GM13977 (cell line): ENCODE measurements at regions not wholly inside any gene's neighbourhood (a gene's known extent, or its start where the extent isn't known, plus 50 kb on each side); places are given as distances from the start of the nearest gene placed in this dataset.

ENCODE experiments used
- DNase-seq: peaks from one replicate; pipeline ENCODE4 v3.0.0; 2012; ENCODE audit warnings: low spot score
- CTCF ChIP-seq: IDR thresholded peaks from 2 replicates; pipeline ENCODE4 v1.5.1; 2012; ENCODE audit warnings: mild to moderate bottlenecking, control low read depth; ENCODE audit not compliant: insufficient read depth; ENCODE audit errors: extremely low read depth, missing control alignments
- in situ Hi-C: fragments of 300-500 bp; cut with MboI; formaldehyde crosslinking; loops from one replicate; pipeline ENCODE4 v1.12.0; 2022; ENCODE audit warnings: low sequenced_read_pairs, low pct_unique_long_range_greater_than_20kb, mixed read lengths, inconsistent platforms; ENCODE audit not compliant: unreplicated experiment

- in situ Hi-C loops, result no loop called here
- TF ChIP-seq CTCF, result no peak
- no peak for DNase-seq
Observed at GRCh38 chr6:163840880-163841279, 426.4 kb downstream of the QKI start.

GRCh38 chr6:163839296-163839695 is 424.8 kb downstream of the QKI start:
- in situ Hi-C loops, result no loop called here
- DNase-seq, result no peak
- no peak for TF ChIP-seq CTCF

GRCh38 chr6:163837691-163838431 is 423.3 kb downstream of the QKI start:
- DNase-seq, result no peak
- TF ChIP-seq CTCF, result no peak
- in situ Hi-C loops, result no loop called here

GRCh38 chr6:163836876-163837690 is 422.6 kb downstream of the QKI start:
- no peak for DNase-seq
- TF ChIP-seq CTCF, result no peak
- in situ Hi-C loops, result no loop called here

GRCh38 chr6:163835439-163836171 is 421.1 kb downstream of the QKI start:
- TF ChIP-seq CTCF, result no peak
- DNase-seq, result no peak
- in situ Hi-C loops, result no loop called here

GRCh38 chr6:163834226-163834970 is 419.9 kb downstream of the QKI start:
- in situ Hi-C loops, result no loop called here
- no peak for TF ChIP-seq CTCF
- no peak for DNase-seq
